Chondrocyte (in vitro differentiated cells): ENCODE measurements at regions not wholly inside any gene's neighbourhood (a gene's known extent, or its start where the extent isn't known, plus 50 kb on each side); places are given as distances from the start of the nearest gene placed in this dataset.
"Not testable (repeated sequence)": the region's sequence is repeated elsewhere in the genome, so short reads cannot be mapped to it uniquely, and the experiment has no call there.

Experiments
- DNase-seq: peaks from one replicate; pipeline ENCODE4 v3.0.0; 2021; ENCODE audit warnings: mixed read lengths, low spot score
- H3K27ac Mint-ChIP-seq: one replicate; pipeline ENCODE4 v1.8.0; 2021; ENCODE audit warnings: mild to moderate bottlenecking, moderate library complexity, mixed read lengths; ENCODE audit not compliant: unreplicated experiment
- H3K27me3 Mint-ChIP-seq: 2 replicates; pipeline ENCODE4 v1.8.0; 2021; ENCODE audit warnings: low read depth, mixed read lengths
- H3K36me3 Mint-ChIP-seq: 2 replicates; pipeline ENCODE4 v1.8.0; 2021; ENCODE audit warnings: low read depth, mixed read lengths
- H3K4me1 Mint-ChIP-seq: 2 replicates; pipeline ENCODE4 v1.8.0; 2021; ENCODE audit warnings: low read depth, mild to moderate bottlenecking, mixed read lengths
- H3K4me3 Mint-ChIP-seq: one replicate; pipeline ENCODE4 v1.8.0; 2021; ENCODE audit warnings: mild to moderate bottlenecking, moderate library complexity, mixed read lengths; ENCODE audit not compliant: unreplicated experiment
- H3K9me3 Mint-ChIP-seq: 2 replicates; pipeline ENCODE4 v1.8.0; 2021; ENCODE audit warnings: low read depth, mixed read lengths
- TF ChIP-seq, protein P1 (sequence below): fragments of 200-600 bp; sonication (generic); IDR thresholded peaks from 2 replicates; pipeline ENCODE4 v1.5.0; 2021; ENCODE audit warnings: antibody characterized with exemption, mild to moderate bottlenecking, moderate library complexity

DNA sequence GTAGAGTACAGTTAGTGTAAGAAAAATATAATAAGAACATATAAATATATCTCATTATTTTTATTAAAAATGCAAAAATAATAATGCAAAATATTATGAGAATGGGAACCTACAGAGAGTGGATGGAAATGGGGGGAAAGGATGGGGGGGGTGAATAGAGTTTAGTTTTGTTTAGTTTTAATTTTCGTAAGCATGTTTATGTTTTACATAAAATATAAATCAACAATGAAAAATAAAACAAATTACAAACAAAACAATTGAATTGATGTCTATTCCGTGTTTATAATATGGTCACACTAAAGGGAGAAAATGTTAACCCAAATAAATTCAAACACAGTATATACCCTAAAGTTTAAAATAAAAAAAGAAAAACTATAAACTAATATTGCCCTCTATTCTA is 1717.4 kb upstream of the SPRY2 start:
- H3K9me3 Mint-ChIP-seq, result no peaks in the 10 kb centered on the region
- DNase-seq, result no peak
- H3K27me3 Mint-ChIP-seq, result no peaks in the 10 kb centered on the region
- H3K27ac Mint-ChIP-seq, result no peak overlapping the region
- H3K4me1 Mint-ChIP-seq, result no peaks in the 10 kb centered on the region
- H3K4me3 Mint-ChIP-seq, result no peak overlapping the region
- TF ChIP-seq, protein P1, sequence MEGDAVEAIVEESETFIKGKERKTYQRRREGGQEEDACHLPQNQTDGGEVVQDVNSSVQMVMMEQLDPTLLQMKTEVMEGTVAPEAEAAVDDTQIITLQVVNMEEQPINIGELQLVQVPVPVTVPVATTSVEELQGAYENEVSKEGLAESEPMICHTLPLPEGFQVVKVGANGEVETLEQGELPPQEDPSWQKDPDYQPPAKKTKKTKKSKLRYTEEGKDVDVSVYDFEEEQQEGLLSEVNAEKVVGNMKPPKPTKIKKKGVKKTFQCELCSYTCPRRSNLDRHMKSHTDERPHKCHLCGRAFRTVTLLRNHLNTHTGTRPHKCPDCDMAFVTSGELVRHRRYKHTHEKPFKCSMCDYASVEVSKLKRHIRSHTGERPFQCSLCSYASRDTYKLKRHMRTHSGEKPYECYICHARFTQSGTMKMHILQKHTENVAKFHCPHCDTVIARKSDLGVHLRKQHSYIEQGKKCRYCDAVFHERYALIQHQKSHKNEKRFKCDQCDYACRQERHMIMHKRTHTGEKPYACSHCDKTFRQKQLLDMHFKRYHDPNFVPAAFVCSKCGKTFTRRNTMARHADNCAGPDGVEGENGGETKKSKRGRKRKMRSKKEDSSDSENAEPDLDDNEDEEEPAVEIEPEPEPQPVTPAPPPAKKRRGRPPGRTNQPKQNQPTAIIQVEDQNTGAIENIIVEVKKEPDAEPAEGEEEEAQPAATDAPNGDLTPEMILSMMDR, result no peak
- no peaks in the 10 kb centered on the region for H3K36me3 Mint-ChIP-seq

DNA sequence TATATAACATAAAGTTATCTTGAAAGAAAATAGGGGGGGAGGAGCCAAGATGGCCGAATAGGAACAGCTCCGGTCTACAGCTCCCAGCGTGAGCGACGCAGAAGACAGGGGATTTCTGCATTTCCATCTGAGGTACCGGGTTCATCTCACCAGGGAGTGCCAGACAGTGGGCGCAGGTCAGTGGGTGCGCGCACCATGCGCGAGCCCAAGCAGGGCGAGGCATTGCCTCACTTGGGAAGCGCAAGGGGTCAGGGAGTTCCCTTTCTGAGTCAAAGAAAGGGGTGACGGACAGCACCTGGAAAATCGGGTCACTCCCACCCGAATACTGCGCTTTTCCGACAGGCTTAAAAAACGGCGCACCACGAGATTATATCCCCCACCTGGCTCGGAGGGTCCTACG is 1704.4 kb upstream of the SPRY2 start:
- not testable (repeated sequence) for H3K36me3 Mint-ChIP-seq, H3K4me1 Mint-ChIP-seq, H3K4me3 Mint-ChIP-seq, H3K27ac Mint-ChIP-seq, DNase-seq, H3K27me3 Mint-ChIP-seq
- H3K9me3 Mint-ChIP-seq, result peaks cover 13% of the 10 kb centered on the region

DNA sequence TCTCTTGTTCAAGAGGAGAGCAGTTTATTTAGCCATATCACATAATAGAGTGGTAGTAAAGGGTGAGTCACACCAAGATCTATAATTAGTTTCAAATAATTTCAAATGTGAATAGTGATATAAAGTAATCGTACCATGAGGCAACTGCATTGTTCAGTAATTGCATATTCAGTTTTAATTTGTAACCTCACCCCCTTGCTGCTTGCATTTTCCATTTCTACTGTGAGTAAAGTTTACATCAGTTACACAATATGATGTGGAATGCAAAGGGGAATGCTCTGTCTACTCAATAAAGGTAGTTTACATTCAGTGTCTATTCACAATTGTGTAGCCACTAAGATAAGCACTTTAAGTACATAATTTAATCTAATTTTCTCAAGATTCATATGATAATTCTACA is 1695.7 kb upstream of the SPRY2 start:
- Mint-ChIP-seq H3K4me3 (no peak overlapping the region), H3K9me3 (peaks cover 9% of the 10 kb centered on the region), H3K4me1 (no peaks in the 10 kb centered on the region), H3K36me3 (no peaks in the 10 kb centered on the region), H3K27me3 (no peaks in the 10 kb centered on the region), H3K27ac (no peak overlapping the region)
- TF ChIP-seq, protein P1, result no peak
- no peak for DNase-seq

DNA sequence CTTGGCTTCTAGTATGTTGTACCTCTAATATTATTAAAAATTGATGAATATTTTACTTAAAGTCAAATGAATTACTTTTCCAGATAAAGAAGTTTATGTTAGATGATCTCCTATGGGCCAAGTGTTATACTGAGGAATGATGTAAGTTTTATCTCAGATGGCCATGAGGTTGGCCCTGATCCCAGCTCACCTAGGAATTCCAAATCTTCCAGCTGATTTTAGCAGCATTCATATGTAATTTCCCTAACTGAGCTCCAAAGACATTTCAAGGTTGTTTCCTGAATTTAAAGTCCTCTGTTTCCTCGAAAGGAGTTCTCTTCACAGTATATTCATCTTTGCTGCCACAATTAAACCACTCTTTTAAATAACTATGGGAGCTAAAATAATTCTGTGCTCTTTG is 1670.4 kb upstream of the SPRY2 start:
- no peak for DNase-seq
- no peaks in the 10 kb centered on the region for H3K4me1 Mint-ChIP-seq
- no peak overlapping the region for H3K27ac Mint-ChIP-seq
- H3K9me3 Mint-ChIP-seq, result no peaks in the 10 kb centered on the region
- no peak overlapping the region for H3K4me3 Mint-ChIP-seq
- TF ChIP-seq, protein P1, result no peak
- no peaks in the 10 kb centered on the region for H3K27me3 Mint-ChIP-seq
- H3K36me3 Mint-ChIP-seq, result no peaks in the 10 kb centered on the region

DNA sequence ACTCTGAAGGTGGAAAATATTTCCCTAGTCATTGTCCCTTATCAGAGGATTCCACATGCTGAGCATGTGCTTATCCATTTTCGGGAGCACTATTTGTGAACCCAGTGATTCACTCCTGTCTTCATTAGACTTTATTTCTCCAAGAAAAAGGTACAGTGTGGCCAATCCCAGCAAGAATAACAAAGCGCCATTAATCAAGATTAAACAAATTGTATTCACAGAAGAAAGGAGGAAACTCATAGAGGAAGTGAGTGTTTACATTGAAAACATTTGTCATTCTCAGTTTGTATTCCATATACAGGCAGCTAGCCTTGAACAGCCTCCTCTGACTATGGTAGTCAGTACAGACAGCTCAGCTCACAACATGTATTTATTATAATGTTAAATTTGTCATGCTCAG is 1669.9 kb upstream of the SPRY2 start:
- TF ChIP-seq, protein P1, result no peak
- no peak overlapping the region for H3K27ac Mint-ChIP-seq
- no peaks in the 10 kb centered on the region for H3K9me3 Mint-ChIP-seq
- peaks cover under 1% of the 10 kb centered on the region for H3K27me3 Mint-ChIP-seq
- H3K36me3 Mint-ChIP-seq, result no peaks in the 10 kb centered on the region
- no peak for DNase-seq
- H3K4me1 Mint-ChIP-seq, result no peaks in the 10 kb centered on the region
- H3K4me3 Mint-ChIP-seq, result no peak overlapping the region

DNA sequence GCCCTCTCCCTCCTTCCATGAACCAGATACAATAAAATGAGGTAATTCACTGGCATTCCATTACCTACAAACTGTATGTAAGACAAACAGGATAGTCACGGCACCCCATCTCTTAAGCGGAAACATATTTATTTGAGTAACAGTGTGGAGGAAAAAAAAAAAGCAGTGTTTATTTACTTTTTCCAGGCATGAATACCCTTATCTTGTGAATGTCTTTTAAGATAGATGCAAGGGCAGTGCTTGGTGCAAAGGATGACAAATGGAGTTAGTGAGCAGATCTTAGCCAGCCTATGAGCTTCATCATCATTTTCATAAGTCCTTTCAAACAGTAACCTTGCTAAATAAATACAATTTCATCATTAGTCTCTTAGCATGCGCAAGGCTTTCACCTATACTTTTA is 1661.8 kb upstream of the SPRY2 start:
- Mint-ChIP-seq H3K4me1 (no peaks in the 10 kb centered on the region), H3K4me3 (no peak overlapping the region), H3K27me3 (peaks cover 2% of the 10 kb centered on the region), H3K27ac (no peak overlapping the region), H3K9me3 (no peaks in the 10 kb centered on the region), H3K36me3 (no peaks in the 10 kb centered on the region)
- DNase-seq, result no peak
- TF ChIP-seq, protein P1, result no peak
